ENCODE measurements at regions not wholly inside any gene's neighbourhood (a gene's known extent, or its start where the extent isn't known, plus 50 kb on each side); places are given as distances from the start of the nearest gene placed in this dataset.

GRCh38 chr6:3541006-3541585, 84.2 kb upstream of the SLC22A23 start:
- TF ChIP-seq POLR2AphosphoS5 (IDR thresholded peaks at IDR 0.05; ENCODE audit: low read depth) (no peak), CREB1 (CRISPR knock-in tag; IDR thresholded peaks at IDR 0.05; ENCODE audit: low read depth) (no peak), EZH2 (IDR thresholded peaks at IDR 0.05; ENCODE audit: low read depth, unreplicated experiment) (no peak), CTCF (conservative IDR thresholded peaks at IDR 0.05; ENCODE audit: low read depth in 2 of 2) (no peak)
